GM10248 (cell line): ENCODE measurements at regions not wholly inside any gene's neighbourhood (a gene's known extent, or its start where the extent isn't known, plus 50 kb on each side); places are given as distances from the start of the nearest gene placed in this dataset.

Source experiments
- CTCF ChIA-PET: fragments of 300-600 bp; sonication (Branson Sonifier 250); formaldehyde crosslinking; extraction: SDS; loops from one replicate; lab custom pipeline; 2021; ENCODE audit warnings: antibody characterized with exemption; lab: Yijun Ruan, JAX
- POLR2A ChIA-PET: fragments of 350-650 bp; sonication (Branson Sonifier 250); formaldehyde crosslinking; extraction: SDS; loops from one replicate; lab custom pipeline; 2020; ENCODE audit warnings: antibody characterized with exemption; lab: Yijun Ruan, JAX
- DNase-seq: peaks from one replicate; pipeline ENCODE4 v3.0.0; 2012; ENCODE audit errors: extremely low spot score
- TF ChIP-seq, protein P1 (sequence below): IDR thresholded peaks from 2 replicates; pipeline ENCODE4 v1.5.1; 2012; ENCODE audit warnings: mild to moderate bottlenecking, low read depth; ENCODE audit errors: extremely low read depth, missing control alignments, control extremely low read depth

DNA sequence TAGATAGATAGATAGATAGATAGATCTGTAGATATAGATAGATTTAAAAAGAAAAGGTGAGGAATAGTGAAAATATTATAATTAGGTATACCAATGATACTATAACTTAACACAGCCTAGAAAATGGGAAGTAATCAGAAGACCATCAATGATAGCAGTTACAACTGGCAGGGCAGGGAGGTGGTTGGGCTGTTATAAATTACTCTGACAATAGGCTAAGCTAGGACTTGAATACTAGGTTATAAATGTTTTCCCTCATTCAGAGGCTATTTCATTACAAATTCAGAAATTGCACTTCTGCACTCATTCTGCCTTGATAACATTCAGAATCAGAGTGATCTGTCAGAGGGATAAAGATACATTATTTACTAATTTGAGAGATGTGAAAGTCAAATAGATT, 273.4 kb upstream of the PLD5 start:
- ChIA-PET CTCF (no interaction called here), POLR2A (no interaction called here)
- DNase-seq = no peak
- TF ChIP-seq, protein P1, sequence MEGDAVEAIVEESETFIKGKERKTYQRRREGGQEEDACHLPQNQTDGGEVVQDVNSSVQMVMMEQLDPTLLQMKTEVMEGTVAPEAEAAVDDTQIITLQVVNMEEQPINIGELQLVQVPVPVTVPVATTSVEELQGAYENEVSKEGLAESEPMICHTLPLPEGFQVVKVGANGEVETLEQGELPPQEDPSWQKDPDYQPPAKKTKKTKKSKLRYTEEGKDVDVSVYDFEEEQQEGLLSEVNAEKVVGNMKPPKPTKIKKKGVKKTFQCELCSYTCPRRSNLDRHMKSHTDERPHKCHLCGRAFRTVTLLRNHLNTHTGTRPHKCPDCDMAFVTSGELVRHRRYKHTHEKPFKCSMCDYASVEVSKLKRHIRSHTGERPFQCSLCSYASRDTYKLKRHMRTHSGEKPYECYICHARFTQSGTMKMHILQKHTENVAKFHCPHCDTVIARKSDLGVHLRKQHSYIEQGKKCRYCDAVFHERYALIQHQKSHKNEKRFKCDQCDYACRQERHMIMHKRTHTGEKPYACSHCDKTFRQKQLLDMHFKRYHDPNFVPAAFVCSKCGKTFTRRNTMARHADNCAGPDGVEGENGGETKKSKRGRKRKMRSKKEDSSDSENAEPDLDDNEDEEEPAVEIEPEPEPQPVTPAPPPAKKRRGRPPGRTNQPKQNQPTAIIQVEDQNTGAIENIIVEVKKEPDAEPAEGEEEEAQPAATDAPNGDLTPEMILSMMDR = no peak

DNA sequence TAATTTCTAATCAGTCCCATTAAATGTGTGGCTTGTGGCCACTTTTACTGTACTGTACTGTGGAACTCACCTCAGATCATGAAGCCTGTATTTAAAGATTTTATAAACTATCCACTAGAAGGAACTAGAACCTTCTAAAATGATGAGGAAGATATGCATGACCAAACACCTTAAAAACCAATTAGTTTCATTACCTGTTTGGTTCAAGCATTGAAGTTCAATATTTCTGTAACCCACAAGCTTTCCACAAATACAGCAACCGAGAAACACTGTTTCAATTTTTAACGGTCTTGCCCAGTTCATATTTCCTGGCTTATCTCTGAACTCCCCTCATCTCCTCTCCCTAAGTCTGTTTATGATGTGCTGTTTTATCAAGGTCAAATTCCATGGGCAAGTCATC, 264.3 kb upstream of the PLD5 start:
- DNase-seq = no peak
- CTCF ChIA-PET = no interaction called here
- TF ChIP-seq, protein P1 = no peak
- POLR2A ChIA-PET = no interaction called here

DNA sequence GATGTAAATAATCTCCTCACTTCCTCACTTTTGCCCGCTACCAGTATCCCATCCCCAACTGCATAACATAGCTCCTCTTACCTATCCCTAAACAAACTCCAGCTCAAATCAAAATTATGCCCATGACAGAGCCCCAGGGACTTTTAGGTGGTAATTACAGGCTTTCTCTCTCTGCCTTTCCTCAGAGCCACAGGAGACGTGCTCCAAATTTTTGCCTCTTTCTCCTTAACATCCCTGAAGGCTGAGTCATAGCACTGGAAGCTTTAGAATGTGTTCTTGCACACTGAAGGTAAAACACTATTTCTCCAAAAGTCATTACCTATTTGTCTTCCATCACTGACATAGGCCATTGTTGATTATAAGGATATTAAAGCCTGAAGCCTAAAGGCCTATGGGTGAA, 263.5 kb upstream of the PLD5 start:
- CTCF ChIA-PET = no interaction called here
- no peak for DNase-seq
- POLR2A ChIA-PET = no interaction called here
- TF ChIP-seq, protein P1 = no peak

DNA sequence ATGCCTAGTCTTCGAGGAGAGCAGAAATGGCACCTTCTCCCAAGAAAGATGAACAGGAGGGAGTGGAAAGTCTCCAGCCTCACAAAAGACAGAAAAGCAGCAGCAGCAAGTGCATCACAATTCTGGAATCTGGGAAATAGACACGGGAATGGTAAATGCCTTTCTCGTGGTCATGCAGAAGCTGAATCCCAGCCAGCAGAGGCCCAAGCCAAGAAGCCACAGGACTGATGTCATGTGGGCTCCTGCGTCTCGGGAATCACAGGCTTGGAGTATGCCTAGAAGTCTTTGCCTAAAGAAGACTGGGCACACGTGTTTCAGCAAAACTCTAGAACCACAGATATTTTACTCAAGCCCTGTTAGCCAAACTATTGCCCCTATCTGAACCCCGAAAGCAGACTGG, 260.3 kb upstream of the PLD5 start:
- no peak for DNase-seq
- TF ChIP-seq, protein P1 = no peak
- ChIA-PET POLR2A (no interaction called here), CTCF (no interaction called here)

DNA sequence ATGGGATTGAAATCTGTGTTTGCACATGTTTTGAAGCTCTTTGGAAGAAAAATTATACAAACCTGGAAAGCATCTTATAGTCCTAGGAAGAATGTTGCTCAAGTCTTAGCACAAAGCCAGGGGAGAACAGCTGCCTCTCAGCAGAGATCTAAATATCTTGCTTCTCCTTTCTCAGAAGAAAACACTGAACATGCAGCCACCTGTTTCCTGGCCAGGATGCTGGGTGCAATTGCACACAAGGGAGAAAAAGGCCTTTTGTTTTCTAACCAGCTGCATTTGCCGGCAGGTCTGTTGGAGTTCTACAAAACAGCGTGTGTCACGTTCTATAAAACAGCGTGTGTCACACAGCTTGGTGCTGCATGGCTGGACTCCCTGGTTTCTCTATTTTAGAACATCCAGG, 259.6 kb upstream of the PLD5 start:
- CTCF ChIA-PET = no interaction called here
- POLR2A ChIA-PET = no interaction called here
- TF ChIP-seq, protein P1 = no peak
- peak; percentile 17 for DNase-seq

DNA sequence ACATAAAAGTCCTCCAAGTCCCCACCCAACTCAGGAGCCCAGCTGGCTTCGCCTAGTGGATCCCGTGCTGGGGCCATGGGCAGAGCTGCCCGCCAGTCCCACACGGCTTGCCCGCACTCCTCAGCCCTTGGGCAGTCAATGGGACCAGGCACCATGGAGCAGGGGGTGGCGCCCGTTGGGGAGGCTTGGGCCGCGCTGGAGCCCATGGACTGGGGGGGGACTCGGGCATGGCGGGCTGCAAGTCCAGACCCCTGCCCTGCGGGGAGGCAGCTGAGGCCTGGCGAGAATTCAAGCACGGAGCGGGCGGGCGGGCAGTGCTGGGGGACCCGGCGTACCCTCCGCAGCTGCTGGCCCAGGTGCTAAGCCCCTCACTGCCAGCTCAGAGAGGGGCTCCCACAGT, 249.8 kb upstream of the PLD5 start:
- CTCF ChIA-PET = interaction anchor here (1.4 kb wide), 1 partner anchor 9 kb away, joined by 4 read pairs; no protein-coding TSS in a partner anchor

More for the DNA sequence above, 249.8 kb upstream of the PLD5 start:
- POLR2A ChIA-PET = no interaction called here
- TF ChIP-seq, protein P1 = no peak
- no peak for DNase-seq
